Right lobe of liver (tissue), 4 donors: ENCODE measurements at regions not wholly inside any gene's neighbourhood (a gene's known extent, or its start where the extent isn't known, plus 50 kb on each side); places are given as distances from the start of the nearest gene placed in this dataset.

Experiments
- POLR2A ChIP-seq: fragments of 450-650 bp; IDR thresholded peaks from one replicate; pipeline ENCODE4 v1.6.1; 2017; ENCODE audit warnings: antibody characterized with exemption, mild to moderate bottlenecking
- TF ChIP-seq, protein P1 (sequence below), 4 donors: fragments of 200-600 bp in 3 of 4; fragments of 450-650 bp in 1 of 4; IDR thresholded peaks; one replicate each; pipeline versions ENCODE4 v1.5.1 to v1.8.0; 2016 to 2022; ENCODE audit warnings: antibody characterized with exemption in 4 of 4, mild to moderate bottlenecking in 2 of 4
- donor health status: DM: no; HTN: no; CAD: no.
- donor health status: DM: no; HTN: no; CAD: no.
- donor health status: DM: no; HTN: yes; CAD: no.

DNA sequence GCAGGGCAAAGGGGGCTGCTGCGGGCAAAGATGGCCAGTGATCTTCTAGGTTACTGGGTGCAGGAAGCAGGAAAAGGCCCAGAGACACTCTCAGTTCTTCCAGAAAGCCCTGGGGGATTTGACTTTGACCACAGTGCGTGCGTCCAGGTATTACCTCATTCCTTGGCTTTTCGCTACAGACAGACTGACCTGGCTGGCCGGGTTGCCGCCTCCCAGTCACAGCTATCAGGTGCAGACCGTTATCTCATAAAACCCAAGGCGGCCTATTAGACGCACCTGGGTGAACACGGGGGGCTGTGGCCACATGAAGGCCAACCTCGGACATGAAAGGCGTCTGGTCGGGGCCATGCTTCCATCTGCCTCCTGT is 80.3 kb downstream of the FOXL3 start:
- TF ChIP-seq, protein P1, sequence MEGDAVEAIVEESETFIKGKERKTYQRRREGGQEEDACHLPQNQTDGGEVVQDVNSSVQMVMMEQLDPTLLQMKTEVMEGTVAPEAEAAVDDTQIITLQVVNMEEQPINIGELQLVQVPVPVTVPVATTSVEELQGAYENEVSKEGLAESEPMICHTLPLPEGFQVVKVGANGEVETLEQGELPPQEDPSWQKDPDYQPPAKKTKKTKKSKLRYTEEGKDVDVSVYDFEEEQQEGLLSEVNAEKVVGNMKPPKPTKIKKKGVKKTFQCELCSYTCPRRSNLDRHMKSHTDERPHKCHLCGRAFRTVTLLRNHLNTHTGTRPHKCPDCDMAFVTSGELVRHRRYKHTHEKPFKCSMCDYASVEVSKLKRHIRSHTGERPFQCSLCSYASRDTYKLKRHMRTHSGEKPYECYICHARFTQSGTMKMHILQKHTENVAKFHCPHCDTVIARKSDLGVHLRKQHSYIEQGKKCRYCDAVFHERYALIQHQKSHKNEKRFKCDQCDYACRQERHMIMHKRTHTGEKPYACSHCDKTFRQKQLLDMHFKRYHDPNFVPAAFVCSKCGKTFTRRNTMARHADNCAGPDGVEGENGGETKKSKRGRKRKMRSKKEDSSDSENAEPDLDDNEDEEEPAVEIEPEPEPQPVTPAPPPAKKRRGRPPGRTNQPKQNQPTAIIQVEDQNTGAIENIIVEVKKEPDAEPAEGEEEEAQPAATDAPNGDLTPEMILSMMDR (IDR thresholded peaks at IDR 0.05), result no peak
- TF ChIP-seq POLR2A, result no peak
